HG03469 (cell line): ENCODE measurements at regions not wholly inside any gene's neighbourhood (a gene's known extent, or its start where the extent isn't known, plus 50 kb on each side); places are given as distances from the start of the nearest gene placed in this dataset.

Experiments
- ATAC-seq: cut with Tn5 transposase; IDR thresholded peaks from one replicate; pipeline ENCODE4 v1.9.1; 2021; ENCODE audit warnings: mild to moderate bottlenecking, moderate library complexity, moderate number of reproducible peaks; ENCODE audit not compliant: unreplicated experiment

DNA sequence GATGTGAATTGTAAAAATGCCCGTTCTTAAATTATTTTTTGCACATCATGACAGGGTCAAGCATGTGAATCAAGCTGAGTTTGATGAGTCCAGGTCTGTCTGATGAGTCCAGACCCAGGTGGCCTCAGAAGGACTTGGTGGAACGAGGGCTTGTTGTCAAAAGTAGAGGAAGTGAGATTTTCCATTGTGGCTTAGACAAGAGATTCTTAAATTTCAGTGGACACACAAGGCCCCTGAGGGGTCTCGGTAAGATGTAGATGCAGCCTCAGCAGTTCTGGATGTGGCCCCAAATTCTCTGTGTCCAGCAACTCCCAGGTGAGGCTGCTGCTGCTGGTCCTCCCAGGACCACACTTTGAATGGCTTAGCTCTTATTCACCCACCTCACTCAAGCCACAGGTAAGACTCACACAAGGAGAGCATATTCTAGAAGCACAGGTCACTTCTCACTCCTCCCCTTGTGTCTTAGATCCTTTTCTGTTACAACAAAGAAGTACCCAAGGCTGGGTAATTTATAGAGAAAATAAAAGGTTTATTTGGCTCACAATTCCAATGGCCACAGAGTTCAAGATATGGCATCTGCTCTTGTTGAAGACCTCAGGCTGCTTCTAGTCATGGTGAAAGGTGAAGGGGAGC, 98.8 kb downstream of the GGTLC2 start:
- no peak for ATAC-seq

- ATAC-seq: no peak
Observed at GRCh38 chr22:22744412-22745224, 100.2 kb downstream of the GGTLC2 start.

- ATAC-seq: no peak
Observed at GRCh38 chr22:22745225-22746060, 101.0 kb downstream of the GGTLC2 start.

GRCh38 chr22:22746061-22746962, 101.9 kb downstream of the GGTLC2 start:
- ATAC-seq: no peak

DNA sequence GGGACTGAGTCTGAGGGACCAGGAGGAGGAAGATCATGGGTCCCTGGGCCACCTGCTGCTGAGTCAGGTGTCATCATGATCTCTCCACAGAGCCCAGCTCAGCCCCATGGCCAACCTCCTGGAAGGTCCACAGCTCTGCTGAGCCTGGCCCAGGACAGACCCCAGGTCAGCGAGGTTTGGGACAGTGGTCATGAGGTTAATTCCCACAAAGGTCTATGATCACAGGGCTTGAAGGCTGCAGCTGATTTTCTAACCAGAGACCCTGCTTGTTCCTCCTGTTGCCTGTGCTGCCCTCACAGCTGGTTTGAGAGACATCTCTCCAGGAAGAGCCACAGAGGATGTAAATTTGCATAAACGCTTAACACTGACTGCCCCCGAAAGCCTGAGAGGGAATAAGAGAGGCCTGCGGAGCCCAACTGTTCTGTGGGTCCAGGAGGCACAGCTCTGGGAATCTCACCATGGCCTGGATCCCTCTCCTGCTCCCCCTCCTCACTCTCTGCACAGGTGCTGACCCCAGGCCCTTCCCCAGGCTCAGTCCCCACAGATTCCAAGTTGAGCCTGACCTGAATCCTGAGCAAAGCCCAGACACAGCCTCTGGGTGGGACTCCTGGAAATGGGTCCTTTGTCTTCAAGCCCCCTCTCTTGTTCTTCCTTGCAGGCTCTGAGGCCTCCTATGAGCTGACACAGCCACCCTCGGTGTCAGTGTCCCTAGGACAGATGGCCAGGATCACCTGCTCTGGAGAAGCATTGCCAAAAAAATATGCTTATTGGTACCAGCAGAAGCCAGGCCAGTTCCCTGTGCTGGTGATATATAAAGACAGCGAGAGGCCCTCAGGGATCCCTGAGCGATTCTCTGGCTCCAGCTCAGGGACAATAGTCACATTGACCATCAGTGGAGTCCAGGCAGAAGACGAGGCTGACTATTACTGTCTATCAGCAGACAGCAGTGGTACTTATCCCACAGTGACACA, 102.8 kb downstream of the GGTLC2 start:
- no peak for ATAC-seq

- no peak for ATAC-seq
Observed at GRCh38 chr22:22748297-22748743, 103.9 kb downstream of the GGTLC2 start.

DNA sequence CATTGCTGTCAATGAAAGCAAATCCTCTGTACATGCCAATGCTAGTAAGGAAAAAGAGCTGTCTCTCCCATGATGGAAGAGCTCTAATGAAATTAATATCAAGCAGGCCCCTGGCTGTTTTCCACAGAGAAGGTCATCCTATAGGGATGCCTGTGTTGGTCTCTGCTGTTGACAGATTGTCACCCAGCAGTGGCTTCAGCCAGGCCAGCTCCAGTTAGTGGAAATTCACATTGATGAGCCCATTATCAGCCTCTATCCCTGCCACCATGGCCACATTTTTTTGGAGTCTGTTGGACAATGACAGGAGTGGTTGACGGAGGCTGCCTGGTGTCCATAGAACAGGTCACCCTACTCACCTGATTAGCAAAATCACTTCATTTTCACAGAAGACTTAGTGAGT, 104.3 kb downstream of the GGTLC2 start:
- no peak for ATAC-seq

DNA sequence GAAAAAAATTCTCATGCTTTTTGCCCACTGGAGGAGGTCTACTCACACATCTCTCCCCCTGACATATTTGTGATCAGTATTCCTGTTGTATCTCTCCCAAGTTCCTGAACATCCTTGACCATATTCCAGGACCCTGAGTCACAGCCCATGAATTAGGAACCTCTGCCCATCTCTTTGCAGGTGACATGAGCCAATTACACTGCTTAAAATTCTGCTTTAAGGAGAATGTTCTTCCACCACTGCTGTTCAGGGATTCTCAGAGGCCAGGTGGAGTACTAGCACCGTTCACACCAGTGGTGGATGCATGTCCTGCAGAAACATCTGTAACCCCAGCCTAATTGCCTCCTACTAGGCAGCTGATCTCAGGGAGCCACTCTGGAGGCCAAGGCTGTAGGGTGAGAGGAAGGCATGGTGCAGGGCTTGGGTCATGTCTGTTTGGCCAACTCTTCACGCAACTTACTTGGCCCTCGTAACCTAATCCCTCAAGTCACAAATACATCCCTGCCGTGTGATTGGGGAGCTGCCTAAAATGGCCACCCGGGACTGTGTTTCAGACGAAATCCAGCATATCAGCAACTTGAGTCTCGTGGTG, 104.8 kb downstream of the GGTLC2 start:
- ATAC-seq: no peak

GRCh38 chr22:22750335-22751042, 106.1 kb downstream of the GGTLC2 start:
- ATAC-seq: no peak

GRCh38 chr22:22751043-22751603, 106.7 kb downstream of the GGTLC2 start:
- no peak for ATAC-seq

- ATAC-seq: no peak
Observed at GRCh38 chr22:22752199-22752555, 107.8 kb downstream of the GGTLC2 start.

DNA sequence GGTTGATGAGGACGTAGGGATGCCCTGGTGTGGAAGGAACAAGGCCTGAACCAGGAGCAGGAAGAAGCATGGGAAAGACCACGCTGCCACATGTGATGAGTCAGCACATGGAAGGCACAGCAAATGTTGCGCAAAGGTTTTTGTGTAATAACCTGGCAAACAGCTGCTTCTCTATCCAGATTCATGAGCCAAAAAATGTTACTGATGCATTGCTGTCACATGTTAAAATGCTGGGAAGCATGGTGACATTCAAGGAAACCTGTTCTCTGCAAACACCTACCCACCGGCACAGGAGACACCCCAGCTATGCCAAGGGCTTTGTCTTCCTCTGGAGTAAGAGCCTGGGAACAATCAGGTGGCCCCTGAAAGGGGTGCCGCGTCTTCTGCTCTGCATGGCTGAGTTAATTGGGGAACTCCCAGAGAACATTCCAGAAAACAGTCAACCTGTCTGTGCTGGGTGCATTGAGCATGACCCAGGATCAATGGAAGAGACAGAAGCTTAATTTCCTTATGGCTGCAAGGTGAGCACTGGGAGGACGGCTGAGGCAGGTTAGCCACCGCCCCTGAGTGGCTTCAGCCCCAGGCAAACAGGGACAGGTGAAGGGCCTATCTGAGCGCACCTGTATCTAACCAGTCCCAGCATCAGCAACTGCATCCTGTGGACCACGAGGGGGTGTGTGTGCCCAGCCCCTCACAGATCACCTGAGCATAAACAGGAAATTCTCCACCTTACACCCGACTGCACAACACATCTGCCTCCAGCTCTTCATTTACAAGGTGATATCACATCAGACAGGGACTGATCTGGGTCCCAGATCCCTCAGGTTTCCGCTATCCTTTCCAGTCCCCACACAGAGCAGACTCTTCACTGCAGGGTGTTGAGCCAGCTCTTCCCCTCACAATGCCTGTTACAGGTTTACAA, 108.4 kb downstream of the GGTLC2 start:
- no peak for ATAC-seq

GRCh38 chr22:22753526-22754267, 109.3 kb downstream of the GGTLC2 start:
- no peak for ATAC-seq

- ATAC-seq: no peak
Observed at GRCh38 chr22:22754268-22754657, 109.8 kb downstream of the GGTLC2 start.

DNA sequence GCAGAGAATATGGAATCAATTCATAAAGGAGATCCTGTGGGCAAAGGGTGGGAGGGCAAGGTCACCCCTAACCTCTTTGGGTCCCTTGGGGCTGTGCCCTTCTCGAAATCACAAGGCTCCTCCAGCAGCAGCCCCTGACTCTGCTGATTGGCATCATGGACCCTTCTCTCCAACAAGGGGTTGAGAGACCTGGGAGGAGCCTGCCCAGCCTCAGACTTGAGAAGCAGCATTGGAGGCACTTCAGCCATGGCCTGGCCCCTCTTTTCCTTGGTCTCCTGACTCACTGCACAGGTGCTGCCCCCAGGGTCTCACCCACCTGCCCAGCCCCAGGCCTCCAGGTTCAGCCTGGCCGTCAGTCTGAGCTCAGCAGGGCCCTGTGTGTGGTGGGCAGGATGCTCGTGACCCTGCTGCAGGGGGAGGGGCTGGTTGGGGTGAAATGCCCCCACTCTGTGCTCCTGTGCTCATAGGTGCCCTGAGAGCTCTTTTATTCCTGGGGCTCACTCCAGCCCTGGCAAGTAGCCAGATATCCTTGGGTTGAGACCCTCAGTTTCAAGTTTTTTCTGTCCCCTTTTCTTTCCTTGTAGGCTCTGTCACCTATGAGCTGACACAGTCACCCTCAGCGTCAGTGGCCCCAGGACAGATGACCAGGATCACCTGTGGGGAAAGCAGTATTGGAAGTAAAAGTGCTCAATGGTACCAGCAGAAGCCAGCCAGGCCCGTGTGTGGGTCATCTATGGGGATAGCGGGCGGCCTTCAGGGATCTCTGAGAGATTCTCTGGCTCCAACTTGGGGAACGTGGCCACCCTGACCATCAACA, 110.8 kb downstream of the GGTLC2 start:
- ATAC-seq: no peak

GRCh38 chr22:22755778-22756100, 111.3 kb downstream of the GGTLC2 start:
- ATAC-seq: no peak
